GF-D8 (cell line): ENCODE measurements at regions not wholly inside any gene's neighbourhood (a gene's known extent, or its start where the extent isn't known, plus 50 kb on each side); places are given as distances from the start of the nearest gene placed in this dataset.

ENCODE experiments used
- DNase-seq: peaks from one replicate; lab custom pipeline; 2025; lab: John Stamatoyannopoulos, UW

DNA sequence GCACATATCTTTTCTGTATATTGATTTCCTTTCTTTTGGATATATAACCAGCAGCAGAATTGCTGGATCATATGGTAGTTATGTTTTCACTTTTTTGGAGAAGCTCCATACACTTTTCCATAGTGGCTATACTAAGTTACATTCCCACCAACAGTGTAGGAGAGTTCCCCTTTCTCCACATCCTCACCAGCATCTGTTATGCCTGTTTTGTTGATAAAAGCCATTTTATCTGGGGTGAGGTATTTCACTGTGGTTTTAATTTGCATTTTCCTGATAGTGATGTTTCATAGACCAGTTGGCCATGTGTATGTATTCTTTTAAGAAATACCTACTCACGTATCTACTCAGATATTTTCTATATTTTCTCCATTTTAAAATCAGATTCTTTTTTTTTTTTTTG, 419.3 kb upstream of the FAT3 start:
- no peak for DNase-seq

DNA sequence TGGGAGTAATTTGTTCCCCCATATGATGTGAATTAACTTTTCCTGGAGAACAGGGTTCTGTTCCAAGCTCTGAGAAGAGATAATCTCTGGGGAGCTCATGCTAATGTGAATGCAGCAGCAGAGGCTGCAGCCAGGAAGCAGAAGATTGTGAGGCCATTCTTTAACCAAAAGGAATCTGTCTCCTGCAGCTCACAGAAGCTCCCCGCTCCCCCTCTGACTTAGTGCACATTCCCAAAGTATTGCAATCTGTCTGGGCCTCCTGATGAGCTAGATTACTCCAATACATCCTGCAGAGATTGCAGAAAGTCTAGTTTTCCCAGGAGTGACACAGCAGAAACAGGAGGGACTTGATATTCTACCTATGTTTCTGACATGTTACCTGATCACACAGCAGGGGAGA, 420.6 kb upstream of the FAT3 start:
- DNase-seq = no peak

GRCh38 chr11:91802475-91802874, 422.1 kb upstream of the FAT3 start:
- DNase-seq = no peak

GRCh38 chr11:91800208-91800914, 424.3 kb upstream of the FAT3 start:
- DNase-seq = no peak

DNA sequence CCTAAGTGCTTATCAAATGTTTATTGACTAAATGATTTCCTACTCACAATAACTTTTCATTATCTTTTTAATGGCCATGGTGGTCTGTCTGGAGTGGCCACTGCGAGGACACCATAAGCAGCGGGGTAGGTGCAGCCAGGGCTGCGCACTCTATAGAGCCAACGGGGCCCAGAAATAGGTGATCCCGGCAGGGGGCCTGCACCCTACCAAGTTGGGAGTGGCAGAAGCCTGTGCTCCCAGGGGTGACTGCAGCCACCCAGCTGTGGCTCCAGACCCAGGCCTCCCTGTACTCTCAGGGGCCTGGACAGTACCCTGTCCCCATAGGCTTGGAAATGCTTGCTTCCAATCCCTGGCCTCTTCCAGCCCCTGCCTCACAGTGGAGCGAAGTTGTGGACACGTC, 426.4 kb upstream of the FAT3 start:
- DNase-seq = no peak

DNA sequence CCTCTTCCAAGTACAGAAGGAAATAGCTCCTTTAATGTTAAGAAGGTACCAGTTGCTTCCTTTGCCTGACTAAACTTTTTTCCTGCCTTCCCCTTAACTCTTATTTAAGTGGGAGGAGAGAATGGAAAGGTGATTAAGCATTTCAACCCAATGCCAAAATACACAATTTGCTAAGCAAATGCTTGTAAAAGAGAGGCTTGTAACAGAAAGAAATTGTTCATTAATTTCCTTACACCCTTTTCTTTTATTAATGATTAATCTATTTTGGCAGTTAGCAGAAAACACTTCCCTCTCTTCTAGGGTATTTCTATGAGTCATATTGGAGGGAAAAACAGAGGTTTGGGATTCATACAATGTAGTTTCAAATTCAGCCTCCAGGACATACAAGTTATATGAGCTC, 427.6 kb upstream of the FAT3 start:
- DNase-seq = no peak

- no peak for DNase-seq
These were observed 429.3 kb upstream of the FAT3 start for GRCh38 chr11:91795139-91795887.

DNA sequence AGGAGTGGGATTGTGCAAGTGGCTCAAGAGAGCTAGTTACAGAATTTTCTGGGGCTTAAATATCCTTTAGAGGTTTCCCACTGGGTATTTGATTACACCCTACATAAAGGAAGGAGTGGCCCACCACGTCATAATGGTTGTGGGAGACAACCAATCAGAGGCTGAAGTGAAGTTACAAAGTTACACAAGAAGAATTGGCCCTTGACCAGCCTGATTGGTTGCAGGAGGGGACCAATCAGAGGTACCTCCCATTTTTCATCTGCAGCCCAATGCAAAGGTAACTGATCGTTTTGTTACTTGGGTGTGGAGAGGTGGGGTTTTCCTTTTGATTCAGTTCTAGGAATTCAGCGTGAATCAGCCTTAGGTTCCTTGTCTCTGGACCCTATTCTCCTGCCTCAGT, 430.5 kb upstream of the FAT3 start:
- DNase-seq = no peak

DNA sequence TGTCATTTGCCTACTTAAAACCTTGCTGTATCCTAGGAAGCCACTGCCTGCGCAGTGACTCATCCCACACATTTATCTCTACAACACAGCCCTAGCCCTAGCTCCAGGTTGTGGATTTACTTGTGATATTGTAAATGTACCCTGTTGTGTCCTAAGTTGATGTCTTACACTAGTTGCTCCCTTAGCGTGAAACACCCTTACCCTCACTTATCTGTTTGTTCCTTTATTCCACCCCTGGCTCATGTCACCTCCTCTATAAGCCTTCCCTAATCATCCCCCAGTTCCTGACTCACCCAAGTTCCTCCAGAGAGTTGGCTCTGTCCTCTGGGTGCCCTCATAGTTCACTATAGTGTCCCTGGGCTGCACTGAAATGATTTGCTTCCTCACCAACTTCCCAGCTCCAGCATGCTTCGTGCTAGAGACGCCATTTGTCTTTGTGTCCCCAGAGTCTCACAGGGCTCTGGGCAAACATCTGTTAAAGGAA, 431.8 kb upstream of the FAT3 start:
- no peak for DNase-seq

DNA sequence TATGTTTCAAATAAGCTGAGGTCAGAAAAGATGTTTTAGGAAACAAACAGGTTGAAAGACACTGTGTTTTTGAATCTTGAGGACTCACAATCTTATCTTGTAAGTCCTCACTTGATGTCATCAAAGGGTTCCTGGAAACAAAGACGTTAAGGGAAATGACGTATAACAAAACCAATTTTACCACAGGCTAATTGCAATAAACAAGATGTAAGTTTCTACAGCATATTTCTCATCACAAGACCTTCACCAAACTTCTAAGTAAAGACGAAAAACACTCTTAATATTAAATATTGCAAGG, 433.5 kb upstream of the FAT3 start:
- no peak for DNase-seq

- DNase-seq = no peak
These were observed 434.1 kb upstream of the FAT3 start for GRCh38 chr11:91790346-91791170.

- DNase-seq = no peak
These were observed 435.9 kb upstream of the FAT3 start for GRCh38 chr11:91788764-91789163.

DNA sequence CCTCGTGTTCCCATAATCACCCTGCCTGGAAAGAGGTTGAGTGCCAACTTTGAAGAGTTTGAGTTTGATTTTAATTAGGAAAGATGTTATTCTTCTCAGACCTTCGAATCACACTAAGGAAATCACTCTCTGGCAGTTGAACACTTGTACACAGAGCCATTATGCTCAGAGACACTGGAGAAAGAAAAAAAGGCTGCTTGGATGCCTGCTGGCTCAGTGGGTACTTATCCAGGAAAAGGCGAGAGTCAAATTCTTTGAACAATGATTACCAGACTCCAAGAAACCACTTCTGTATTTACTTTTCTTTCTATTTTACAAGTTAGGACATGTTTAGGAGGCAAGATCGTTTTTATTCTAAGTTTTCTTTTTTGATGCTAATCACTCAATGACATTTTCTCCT, 438.5 kb upstream of the FAT3 start:
- DNase-seq = no peak

DNA sequence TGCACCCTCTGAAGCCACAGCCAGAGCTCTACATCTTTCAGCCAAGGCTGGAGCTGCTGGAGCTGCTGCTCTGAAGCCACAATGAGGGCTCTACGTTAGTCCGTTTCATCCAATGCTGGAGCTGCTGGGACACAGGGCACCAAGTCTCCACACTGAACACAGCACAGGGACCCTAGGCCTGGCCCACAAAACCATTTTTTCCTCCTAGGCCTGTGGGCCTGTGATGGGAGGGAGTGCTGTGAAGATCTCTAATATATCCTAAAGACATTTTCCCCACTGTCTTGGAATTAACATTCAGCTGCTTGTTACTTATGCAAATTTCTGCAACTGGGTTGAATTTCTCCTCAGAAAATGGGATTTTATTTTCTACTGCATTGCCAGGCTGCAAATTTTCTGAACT, 441.4 kb upstream of the FAT3 start:
- no peak for DNase-seq

- no peak for DNase-seq
These were observed 445.9 kb upstream of the FAT3 start for GRCh38 chr11:91778758-91779157.

- DNase-seq = no peak
These were observed 448.0 kb upstream of the FAT3 start for GRCh38 chr11:91776655-91777054.

GRCh38 chr11:91773090-91773489, 451.5 kb upstream of the FAT3 start:
- no peak for DNase-seq

DNA sequence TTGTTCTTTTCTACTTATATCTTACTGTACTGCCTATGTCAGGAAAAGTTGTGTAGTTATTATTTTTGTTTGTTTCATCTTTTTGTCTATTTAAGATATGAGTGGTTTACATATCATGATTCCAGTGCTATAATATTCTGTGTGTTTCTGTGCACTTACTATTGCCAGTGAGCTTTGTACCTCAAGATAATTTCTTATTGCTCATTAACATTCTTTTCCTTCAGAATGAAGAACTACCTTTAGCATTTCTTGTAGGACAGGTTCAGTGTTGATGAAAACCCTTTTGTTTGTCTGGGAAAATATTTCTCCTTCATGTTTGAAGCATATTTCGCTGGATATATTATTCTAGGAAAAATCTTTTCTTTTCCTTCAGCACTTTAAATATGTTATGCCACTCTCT, 452.7 kb upstream of the FAT3 start:
- no peak for DNase-seq

DNA sequence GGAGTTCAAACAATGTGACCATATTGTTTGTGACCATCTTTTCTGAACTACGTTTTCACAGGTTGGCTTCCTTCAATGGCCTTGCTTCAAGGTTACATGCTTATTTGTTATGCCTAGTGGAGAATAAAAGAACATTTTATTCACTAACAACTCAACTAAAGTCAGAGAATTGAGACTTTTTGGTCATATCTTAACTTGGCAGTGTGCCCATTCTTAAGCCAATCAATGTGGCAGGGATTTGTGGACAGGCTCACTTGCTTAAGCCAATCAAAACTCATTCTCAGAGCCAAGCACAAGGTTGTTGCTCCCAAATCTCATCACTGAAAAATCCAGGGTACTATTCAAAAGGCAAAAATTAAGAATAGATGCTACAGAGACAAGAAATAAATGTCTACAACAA, 455.8 kb upstream of the FAT3 start:
- DNase-seq = no peak

DNA sequence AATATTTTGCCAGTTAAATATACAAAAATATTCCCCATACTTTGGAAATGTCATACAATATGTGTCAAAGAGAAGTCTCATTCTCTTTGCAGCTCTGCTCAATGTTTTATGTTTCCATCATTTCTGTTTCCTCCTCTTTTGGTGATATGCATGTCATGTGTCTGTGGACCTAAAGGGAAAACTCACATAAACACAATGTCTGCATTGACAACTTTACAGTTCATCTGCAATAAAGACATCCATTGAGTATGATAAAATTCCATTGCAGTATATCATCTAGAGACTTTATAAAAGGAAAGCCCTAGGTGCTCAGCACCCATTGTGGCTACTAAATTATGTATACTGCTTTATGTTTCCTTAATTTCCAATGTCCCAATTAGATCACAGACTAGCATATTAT, 461.3 kb upstream of the FAT3 start:
- no peak for DNase-seq

GRCh38 chr11:91761406-91762025, 463.1 kb upstream of the FAT3 start:
- no peak for DNase-seq

DNA sequence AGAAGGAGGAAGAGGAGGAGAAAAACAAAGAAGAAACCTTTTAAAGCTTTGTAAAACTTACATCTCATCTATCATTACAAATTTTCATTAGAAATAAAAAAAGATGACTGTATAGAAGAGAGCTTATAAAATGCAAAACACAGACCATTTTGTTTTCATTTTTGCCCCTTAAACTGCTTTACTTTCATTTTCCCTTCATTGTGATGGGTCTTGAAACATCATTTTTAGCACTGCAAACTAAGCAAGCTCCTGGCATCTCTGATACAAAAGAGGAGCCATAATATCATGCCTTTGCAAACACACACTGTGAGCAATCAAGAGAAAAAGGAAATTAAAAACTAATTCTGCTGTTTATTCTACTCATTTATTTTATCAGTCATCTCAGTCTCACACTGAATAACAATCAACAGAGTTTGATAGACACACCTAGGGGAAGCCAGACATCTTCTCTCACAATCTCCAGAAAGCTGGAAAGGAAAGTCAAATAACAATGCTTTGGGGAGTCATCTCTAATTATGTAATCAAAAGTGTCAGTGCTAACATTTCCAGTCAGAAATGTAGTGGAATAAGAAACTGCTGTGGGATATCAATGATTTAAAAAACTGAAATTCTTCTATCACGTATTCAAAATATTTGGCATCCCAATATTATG, 467.7 kb upstream of the FAT3 start:
- no peak for DNase-seq
